GM12878 (cell line): ENCODE measurements at regions not wholly inside any gene's neighbourhood (a gene's known extent, or its start where the extent isn't known, plus 50 kb on each side); places are given as distances from the start of the nearest gene placed in this dataset.

Source experiments
- ATAC-seq: fragments of 200-7000 bp; cut with Tn5 transposase; 3 replicates; pipeline ENCODE4 v1.9.1; 2020; ENCODE audit warnings: mild to moderate bottlenecking, moderate library complexity
- BruUV-seq: library from RNA; stranded (reverse); fragments of 400-500 nt; replicated peaks from 2 replicates; lab custom pipeline; 2021; lab: Mats Ljungman, UMichigan
- CTCF ChIA-PET: fragments of 300-600 bp; sonication (Branson Sonifier 250); formaldehyde crosslinking; extraction: SDS; loops from one replicate; lab custom pipeline; 2021; ENCODE audit warnings: inconsistent platforms; lab: Yijun Ruan, JAX
- POLR2A ChIA-PET: fragments of 350-600 bp; formaldehyde crosslinking; extraction: SDS; loops from one replicate; lab custom pipeline; 2021; ENCODE audit warnings: inconsistent platforms; lab: Charles Lee
- RAD21 ChIA-PET: fragments of 300-600 bp; sonication (Branson Sonifier 250); formaldehyde crosslinking; loops from one replicate; lab custom pipeline; 2023; ENCODE audit warnings: antibody characterized with exemption; ENCODE audit not compliant: unreplicated experiment; lab: Charles Lee
- SMC1A ChIA-PET: fragments of 300-600 bp; sonication (Branson Sonifier 250); formaldehyde crosslinking; loops from one replicate; lab custom pipeline; 2023; ENCODE audit not compliant: unreplicated experiment, uncharacterized antibody; lab: Charles Lee
- DNase-seq: peaks from one replicate; pipeline ENCODE4 v3.0.0-alpha.2; 2011; ENCODE audit warnings: low read depth, low spot score
- FAIRE-seq: peaks from 3 replicates; lab custom pipeline; 2011; peaks lifted over from hg19 to GRCh38; lab: Jason Lieb, UNC
- H2AFZ ChIP-seq: 2 replicates; pipeline ENCODE4 v1.6.0; 2011; ENCODE audit warnings: low read depth, low read length, control low read depth; ENCODE audit not compliant: control insufficient read depth
- H3K27ac ChIP-seq: 2 replicates; pipeline ENCODE4 v1.5.1; 2011; ENCODE audit warnings: control low read depth; ENCODE audit not compliant: control insufficient read depth, insufficient read depth
- H3K27me3 ChIP-seq, 2 experiments: replicated peaks in 1 of 2; 2 replicates each; pipeline versions ENCODE4 v1.6.0 to v1.6.1; 2011; ENCODE audit warnings: low read length in 1 of 2; ENCODE audit not compliant: control insufficient read depth in 2 of 2, insufficient read depth in 2 of 2
- H3K36me3 ChIP-seq, 2 experiments: 2 replicates each; pipeline ENCODE4 v1.5.1; 2011; ENCODE audit warnings: low read length in 1 of 2; ENCODE audit not compliant: control insufficient read depth in 2 of 2, insufficient read depth in 2 of 2
- H3K4me1 ChIP-seq: 2 replicates; pipeline ENCODE4 v1.6.1; 2011; ENCODE audit warnings: mild to moderate bottlenecking, low read length, moderate library complexity, mixed read lengths; ENCODE audit not compliant: control insufficient read depth, insufficient read depth
- H3K4me2 ChIP-seq: 2 replicates; pipeline ENCODE4 v1.6.0; 2011; ENCODE audit warnings: control low read depth; ENCODE audit not compliant: control insufficient read depth, insufficient read depth
- H3K4me3 ChIP-seq: fragments of 200-600 bp; sonication (generic); 2 replicates; pipeline ENCODE4 v1.5.1; 2016
- H3K79me2 ChIP-seq: 2 replicates; pipeline ENCODE4 v1.6.0; 2011; ENCODE audit warnings: low read length; ENCODE audit not compliant: control insufficient read depth, insufficient read depth
- H3K9ac ChIP-seq: 2 replicates; pipeline ENCODE4 v1.8.0; 2011; ENCODE audit warnings: low read length, control low read depth, mixed read lengths; ENCODE audit not compliant: control insufficient read depth, insufficient read depth
- H3K9me3 ChIP-seq: replicated peaks from 3 replicates; pipeline ENCODE4 v1.5.1; 2011; ENCODE audit warnings: mild to moderate bottlenecking, low read length; ENCODE audit not compliant: control insufficient read depth, insufficient read depth
- H4K20me1 ChIP-seq: 2 replicates; pipeline ENCODE4 v1.6.0; 2011; ENCODE audit not compliant: control insufficient read depth, insufficient read depth
- BMI1 ChIP-seq: fragments of 450-650 bp; IDR thresholded peaks from 2 replicates; pipeline ENCODE4 v1.6.1; 2016; ENCODE audit warnings: mild to moderate bottlenecking, moderate library complexity, borderline replicate concordance
- CBX3 ChIP-seq: fragments of 200-600 bp; sonication (generic); IDR thresholded peaks from 2 replicates; pipeline ENCODE4 v1.6.1; 2016; ENCODE audit warnings: low read depth, borderline replicate concordance
- ELK1 ChIP-seq: IDR thresholded peaks from 2 replicates; pipeline ENCODE4 v1.6.1; 2012; ENCODE audit warnings: low read depth, low read length, improper control_type of control experiment
- JUND ChIP-seq: IDR thresholded peaks from 2 replicates; pipeline ENCODE4 v1.6.1; 2012; ENCODE audit warnings: low read depth, mild to moderate bottlenecking, low read length, improper control_type of control experiment, moderate library complexity
- NFYA ChIP-seq: IDR thresholded peaks from 2 replicates; pipeline ENCODE4 v1.6.1; 2011; ENCODE audit warnings: low read depth, mild to moderate bottlenecking, low read length, improper control_type of control experiment, borderline replicate concordance
- POLR2AphosphoS2 ChIP-seq: IDR thresholded peaks from 2 replicates; pipeline ENCODE4 v1.6.1; 2011; ENCODE audit warnings: low read depth, mild to moderate bottlenecking, low read length, improper control_type of control experiment, moderate library complexity
- POLR2AphosphoS5 ChIP-seq: IDR thresholded peaks from 2 replicates; pipeline ENCODE4 v1.6.1; 2011; ENCODE audit warnings: mild to moderate bottlenecking, low read length, inconsistent platforms
- RELB ChIP-seq: fragments of 450-650 bp; IDR thresholded peaks from 2 replicates; pipeline ENCODE4 v1.6.1; 2017; ENCODE audit warnings: low read depth, mild to moderate bottlenecking, moderate library complexity
- SMAD1 ChIP-seq: fragments of 450-650 bp; IDR thresholded peaks from 2 replicates; pipeline ENCODE4 v1.6.1; 2018; ENCODE audit warnings: mild to moderate bottlenecking, low read depth; ENCODE audit not compliant: partially characterized antibody
- SMARCA5 ChIP-seq: fragments of 450-650 bp; IDR thresholded peaks from 2 replicates; pipeline ENCODE4 v1.6.1; 2017; ENCODE audit warnings: mild to moderate bottlenecking
- ZZZ3 ChIP-seq: IDR thresholded peaks from 2 replicates; pipeline ENCODE4 v1.6.1; 2011; ENCODE audit warnings: low read depth; ENCODE audit not compliant: control insufficient read depth, insufficient read length
- WGBS: methylation state at CpG from one replicate; pipeline ENCODE4 v1.1.6; 2016; ENCODE audit warnings: low lambda C conversion rate; ENCODE audit not compliant: insufficient replicate concordance, insufficient coverage; ENCODE audit errors: missing lambda C conversion rate; 5-methylcytosine and 5-hydroxymethylcytosine counted together
- in situ Hi-C: fragments of 300-500 bp; cut with MboI; formaldehyde crosslinking; loops from 9 replicates; pipeline ENCODE4 v1.14.3; 2018; ENCODE audit warnings: mixed read lengths
- intact Hi-C: fragments of 100-400 bp; cut with micrococcal nuclease; formaldehyde crosslinking; loops from one replicate; pipeline ENCODE4 v1.14.2; 2022; ENCODE audit not compliant: unreplicated experiment
- TF ChIP-seq, protein P1 (sequence below): IDR thresholded peaks from 2 replicates; pipeline ENCODE4 v1.6.1; 2012; ENCODE audit warnings: low read depth, low read length, improper control_type of control experiment

DNA sequence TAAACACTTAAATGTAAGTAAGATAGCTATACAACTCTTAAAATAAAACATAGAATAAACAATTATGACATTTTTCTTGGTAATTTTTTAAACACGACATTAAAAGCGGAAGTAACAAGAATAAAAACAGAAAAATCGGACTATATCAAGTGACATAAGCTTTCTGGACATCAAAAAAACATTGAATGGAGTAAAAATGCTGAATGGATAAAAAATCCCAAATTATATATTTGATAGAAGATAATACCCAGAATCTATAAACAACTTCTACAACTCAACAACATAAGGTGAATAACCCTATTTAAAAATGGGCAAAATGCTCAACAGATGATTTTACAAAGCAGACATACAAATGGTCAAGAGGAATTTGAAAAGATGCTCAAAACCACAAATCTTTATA is 1866.5 kb downstream of the TP53TG3F start:
- H3K9me3 ChIP-seq, result no peaks in the 10 kb centered on the region; the same call in 2 of the 3 replicates
- no peak for ATAC-seq
- H3K9ac ChIP-seq, result no peak overlapping the region
- no peak overlapping the region for H3K4me3 ChIP-seq
- H2AFZ ChIP-seq, result no peak overlapping the region
- ChIA-PET RAD21 (no interaction called here), POLR2A (no interaction called here), SMC1A (no interaction called here), CTCF (no interaction called here)
- no peaks in the 10 kb centered on the region for H3K36me3 ChIP-seq
- no peak for DNase-seq
- in situ Hi-C loops (no loop called here), intact Hi-C loops (no loop called here)
- BruUV-seq, result no TSS peak
- no peaks in the 10 kb centered on the region for H3K4me1 ChIP-seq
- no peaks in the 10 kb centered on the region for H3K27me3 ChIP-seq
- TF ChIP-seq CBX3, result no peak
- no peak for TF ChIP-seq SMARCA5
- no peak for TF ChIP-seq RELB
- no peak for TF ChIP-seq POLR2AphosphoS5
- no peak for TF ChIP-seq POLR2AphosphoS2
- no peak for TF ChIP-seq NFYA
- TF ChIP-seq SMAD1, result no peak
- TF ChIP-seq, protein P1, sequence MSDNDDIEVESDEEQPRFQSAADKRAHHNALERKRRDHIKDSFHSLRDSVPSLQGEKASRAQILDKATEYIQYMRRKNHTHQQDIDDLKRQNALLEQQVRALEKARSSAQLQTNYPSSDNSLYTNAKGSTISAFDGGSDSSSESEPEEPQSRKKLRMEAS, result no peak
- TF ChIP-seq ZZZ3, result no peak
- no peak for TF ChIP-seq BMI1
- no peak for TF ChIP-seq ELK1
- no peak for TF ChIP-seq JUND
- H3K4me2 ChIP-seq, result no peak overlapping the region
- no peaks in the 10 kb centered on the region for H3K79me2 ChIP-seq
- H3K27ac ChIP-seq, result no peak overlapping the region
- FAIRE-seq, result no peak
- H4K20me1 ChIP-seq, result no peaks in the 10 kb centered on the region
- 29% methylated on average over 3 of the region's 3 CpGs for WGBS
